HT-29 (cell line): ENCODE measurements at regions not wholly inside any gene's neighbourhood (a gene's known extent, or its start where the extent isn't known, plus 50 kb on each side); places are given as distances from the start of the nearest gene placed in this dataset.
A peak's percentile ranks its signal among the peaks of the same experiment; 100 is the strongest.

Experiments used
- DNase-seq: peaks from one replicate; pipeline ENCODE4 v3.0.0-alpha.2; 2015; ENCODE audit warnings: low spot score

DNA sequence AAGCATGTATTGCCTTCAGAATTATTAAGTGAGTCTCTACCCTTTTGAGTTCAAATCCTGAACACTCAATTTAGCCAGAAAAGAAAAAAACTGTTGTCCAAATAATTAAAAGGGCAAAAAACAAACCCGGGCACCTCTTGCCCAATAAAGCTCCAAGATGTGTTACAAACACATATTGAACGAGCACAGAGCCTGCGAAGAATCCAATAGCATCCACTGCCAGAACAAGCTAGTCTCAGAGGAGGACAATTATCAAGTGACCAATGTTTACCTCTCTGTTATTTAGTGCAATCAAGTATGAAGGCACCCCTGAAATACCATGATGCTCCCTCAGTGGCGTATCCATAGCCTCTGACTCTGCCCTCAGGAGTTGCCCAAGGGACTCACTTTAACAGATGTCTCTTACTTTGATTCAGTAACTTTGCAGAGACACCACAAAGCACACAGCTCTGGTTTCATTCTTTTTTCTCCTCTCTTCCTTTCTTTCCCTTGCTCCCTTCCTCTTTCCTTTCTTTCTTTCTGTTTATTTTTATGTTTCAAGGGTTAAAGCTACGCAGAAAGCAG, 93.5 kb upstream of the SPATS2L start:
- DNase-seq, result no peak

DNA sequence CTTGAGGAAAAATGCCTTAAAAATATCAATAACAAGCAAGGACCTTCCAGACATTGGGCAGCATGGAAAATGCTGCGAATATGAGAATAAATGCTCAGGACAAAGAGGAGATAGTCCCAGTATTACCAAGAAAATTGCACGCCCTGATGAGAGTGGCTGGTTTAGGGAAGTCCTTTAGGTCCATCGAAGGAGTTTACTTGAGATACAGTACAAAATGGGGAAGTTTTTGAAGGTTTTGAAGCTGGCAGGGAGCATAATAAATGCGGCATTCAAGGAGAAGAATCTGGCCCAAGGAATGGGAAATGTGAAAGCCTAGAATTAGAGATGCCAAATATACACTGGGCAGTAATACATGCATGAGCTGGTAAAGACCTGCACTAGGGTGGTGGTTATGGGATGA, 90.2 kb upstream of the SPATS2L start:
- DNase-seq, result no peak

DNA sequence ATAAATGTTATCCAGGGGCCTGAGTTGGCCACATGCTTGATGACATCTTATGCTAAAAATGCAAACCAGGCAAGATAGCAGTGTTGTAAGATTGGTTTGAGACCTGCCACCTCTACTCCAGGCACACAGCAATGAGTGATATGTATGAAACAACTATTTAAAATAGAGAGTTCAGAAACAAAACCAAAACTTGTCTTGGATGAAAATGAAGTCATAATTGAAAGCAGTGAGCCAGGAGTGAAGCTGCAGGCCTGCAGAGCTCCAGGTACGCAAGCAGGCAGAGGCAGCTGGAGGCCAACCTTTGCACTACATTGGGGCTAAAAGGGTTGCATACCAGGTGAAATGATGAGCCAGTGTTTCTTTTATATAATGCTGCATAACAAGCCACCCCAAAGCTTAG, 89.2 kb upstream of the SPATS2L start:
- DNase-seq, result no peak

DNA sequence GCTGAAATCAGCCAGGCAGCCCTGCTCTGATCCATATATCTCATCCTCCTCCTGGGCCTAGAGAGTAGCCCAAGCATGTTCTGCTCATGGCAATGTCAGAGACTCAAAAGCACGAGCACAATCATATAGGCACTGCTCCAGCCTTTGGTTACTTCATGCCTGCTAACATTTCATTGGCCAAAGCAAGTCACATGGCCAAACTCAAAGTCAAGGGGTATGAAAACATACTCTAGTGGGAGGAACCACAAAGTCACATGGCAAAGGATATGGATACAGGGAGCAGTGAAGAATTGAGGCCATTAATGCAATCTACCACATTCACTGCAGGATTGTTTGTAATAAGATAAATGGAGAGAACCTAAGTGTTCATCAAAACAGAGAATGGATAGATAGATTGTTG, 87.8 kb upstream of the SPATS2L start:
- no peak for DNase-seq

DNA sequence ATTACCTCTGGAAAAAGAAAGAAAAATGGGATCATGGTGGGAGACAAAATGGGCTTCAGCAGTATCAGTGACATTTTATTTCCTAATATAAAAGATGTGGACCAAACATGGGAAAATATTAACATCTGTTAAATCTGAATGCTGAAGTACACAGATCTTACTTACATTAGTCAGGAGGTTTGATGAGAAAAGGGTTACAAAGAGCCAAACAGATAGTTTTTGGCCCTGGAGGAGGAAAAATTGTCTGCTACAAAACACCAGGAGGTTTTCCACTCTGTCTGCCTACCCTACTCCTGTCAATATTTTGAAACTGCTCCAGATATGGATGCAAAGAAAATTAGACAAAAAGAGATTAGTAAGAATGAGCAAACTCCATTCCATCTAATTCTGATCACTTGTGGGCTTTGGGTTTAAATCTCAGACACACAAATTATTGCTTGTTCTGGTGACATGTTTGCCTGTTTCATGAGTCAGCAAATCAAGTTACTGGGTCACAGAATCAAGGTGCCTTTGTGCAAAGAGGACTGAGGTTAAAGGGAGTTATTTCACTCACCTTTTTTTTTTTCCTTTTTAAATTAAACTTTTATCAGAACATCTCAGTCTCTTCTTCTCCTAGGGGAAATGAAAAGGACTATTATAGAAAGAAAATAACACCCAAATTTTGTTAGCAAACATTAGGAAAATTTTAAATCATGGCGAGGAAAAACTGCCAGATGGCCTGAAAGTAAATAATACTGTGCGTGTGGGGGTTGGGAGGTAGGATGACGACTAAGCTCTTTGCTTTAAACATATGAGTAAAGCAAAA, 87.0 kb upstream of the SPATS2L start:
- DNase-seq, result no peak

DNA sequence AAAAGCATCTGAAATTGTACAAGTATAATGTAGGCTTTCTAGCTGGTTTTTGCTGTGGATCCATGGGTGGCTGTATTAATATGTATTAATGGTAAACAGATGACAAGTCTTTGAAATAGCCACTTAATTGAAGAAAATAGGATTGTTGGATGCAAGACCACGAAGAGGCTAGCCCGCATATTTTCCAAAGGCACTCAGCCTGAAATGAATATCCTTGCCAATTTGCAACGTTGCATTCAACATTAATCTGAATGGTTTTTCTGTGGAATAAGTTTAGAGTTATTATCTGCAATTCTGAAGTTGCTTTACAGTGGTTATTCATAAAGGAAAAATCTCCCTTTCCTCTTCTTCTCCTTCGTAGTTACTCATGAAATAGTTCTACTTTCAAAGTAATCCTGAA, 86.2 kb upstream of the SPATS2L start:
- DNase-seq, result no peak

DNA sequence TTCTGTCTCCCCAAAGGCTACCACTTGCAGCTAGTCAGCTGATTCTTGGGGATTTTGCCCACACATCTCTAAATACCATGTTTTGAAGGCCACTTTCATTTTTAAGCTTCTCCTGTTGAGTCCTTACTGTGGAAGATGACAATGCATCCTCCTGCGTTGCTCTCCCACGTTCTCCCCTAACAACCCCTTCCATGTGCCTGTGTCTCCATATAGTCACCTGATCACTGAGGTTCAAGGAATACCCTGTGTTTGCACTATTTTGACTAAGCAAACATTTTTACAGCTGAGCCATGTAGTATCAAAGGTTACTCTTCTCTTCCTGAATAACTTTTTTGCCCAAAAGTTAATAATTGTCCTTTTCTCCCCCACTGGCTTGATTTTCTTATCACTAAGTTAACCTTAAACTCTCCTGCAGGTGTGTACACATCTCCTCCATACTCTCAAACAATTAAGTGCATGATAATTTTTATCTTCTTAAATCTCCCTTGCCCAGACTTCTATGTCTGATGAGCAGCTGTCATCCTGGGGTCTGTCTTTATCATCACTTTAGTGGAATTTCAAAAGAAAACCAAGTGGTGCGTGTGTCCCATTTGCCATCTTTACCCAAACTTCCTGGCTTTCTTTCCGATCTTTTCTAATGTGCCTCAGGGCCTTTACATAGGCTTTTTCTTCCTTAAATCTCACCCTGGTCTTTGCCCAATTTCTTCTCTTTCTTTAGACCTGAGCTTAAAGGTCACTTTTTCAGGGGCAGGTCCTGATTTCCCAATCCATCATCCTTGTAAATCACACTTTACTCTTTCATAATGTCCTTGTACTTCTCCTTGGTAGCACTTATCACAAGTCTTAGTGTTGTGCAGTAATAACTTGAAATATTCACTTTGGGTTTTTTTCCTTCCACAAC, 85.2 kb upstream of the SPATS2L start:
- DNase-seq, result peak; percentile 42

DNA sequence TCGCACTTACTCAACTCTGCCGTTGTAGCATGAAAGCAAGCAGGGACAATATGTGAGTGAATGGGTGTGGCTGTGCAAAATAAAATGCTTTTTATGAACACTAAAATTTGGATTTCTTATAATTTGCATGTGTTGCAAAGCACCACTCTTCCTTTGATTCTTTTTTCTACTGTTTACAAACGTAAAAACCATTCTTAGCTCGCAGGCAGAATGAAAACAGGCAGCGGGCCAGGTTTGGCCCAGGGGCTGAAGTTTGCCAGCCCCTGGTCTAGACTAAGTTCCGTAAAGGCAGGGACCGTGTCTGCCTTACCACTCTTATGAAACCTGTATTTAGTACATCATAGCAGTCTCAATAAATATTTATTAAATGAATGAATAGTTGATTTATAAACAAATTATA, 83.7 kb upstream of the SPATS2L start:
- no peak for DNase-seq

DNA sequence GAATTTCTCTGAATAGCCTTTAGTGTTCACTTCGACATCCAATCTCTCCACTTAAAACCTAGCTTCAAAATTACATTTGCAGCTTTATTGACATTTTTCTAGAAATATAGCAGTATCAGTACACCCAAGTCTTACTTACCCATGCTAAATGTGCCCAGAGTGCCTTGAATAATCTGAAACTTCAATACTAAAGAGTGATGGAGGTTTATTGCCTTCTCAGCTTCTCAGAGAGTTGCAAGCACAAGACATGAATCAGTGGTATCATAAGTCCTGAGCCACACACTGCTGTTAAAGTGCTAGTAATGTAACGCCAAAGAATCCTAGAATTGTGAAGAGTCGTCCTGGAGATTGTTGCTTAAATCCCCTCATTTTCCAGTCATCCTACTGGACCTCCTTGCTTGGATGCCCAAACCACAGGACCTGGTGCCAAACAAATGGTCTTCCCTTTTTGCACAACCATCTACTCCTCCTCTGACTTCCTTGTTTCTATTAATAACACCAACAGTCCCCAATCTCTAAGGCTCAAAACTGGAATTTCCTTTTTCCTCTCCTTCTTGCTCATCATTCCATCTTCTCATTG, 83.2 kb upstream of the SPATS2L start:
- DNase-seq, result no peak

DNA sequence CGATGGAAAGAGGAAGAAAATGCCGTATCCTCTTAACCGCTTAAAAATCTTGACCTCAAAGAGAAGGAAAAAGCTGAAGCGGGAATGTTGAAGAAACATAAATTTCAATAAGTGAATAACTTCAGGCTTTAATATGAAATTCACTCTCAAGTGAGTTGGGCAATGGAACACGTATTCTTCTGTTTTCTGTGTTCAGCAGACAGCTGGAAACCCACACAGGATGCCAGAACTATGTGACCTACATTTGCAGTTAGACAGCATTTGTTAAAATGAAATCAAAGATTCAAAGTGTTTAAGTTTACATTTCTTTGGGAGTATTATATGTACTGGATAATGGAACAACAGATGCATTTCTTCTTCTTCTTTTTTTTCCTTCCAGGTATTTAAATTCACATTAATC, 80.5 kb upstream of the SPATS2L start:
- DNase-seq, result no peak

DNA sequence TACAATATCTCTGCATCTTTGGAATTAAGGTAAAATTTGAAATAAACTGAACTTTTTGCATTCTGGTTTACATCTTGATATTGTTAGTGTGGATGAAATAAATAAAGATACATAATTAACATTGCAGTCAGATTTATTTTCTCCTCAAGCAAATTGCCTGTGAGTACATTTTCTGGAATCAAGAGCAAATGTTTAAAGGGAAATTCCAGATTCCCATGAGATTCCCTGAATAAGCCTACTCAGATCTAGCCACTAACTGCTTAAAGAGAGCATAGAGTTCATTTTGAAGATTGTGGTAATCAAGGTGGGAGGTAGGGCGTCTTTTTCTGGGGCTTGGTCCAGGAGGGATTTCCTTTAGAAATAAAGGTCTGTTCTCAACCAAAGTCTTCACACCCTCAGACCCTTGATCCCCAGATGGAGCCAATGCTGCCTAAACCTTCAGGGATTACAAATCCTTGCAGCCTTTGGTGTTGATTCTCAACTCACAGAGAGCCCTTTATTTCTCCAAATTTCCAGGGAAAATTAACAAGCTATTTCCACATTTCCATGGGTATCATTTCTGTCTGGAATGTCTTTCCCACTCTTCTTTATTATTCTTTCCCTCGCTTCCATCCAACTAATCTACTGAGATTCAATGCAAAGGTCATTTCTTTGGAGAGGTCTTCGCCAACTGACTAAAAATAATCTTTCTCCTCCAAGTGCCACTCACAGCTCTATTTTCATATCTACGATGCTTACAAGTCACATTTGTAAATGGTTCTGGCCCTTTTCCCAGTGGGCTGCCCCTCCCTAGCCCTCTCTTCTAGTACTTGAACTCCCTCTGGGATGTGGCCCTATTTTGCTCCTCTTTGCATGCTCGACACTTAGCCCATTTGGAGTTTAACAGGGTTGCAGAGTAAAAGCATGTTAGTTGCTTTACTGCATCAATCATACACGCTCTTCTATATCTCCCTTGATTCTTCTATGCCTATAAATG, 79.8 kb upstream of the SPATS2L start:
- DNase-seq, result no peak

DNA sequence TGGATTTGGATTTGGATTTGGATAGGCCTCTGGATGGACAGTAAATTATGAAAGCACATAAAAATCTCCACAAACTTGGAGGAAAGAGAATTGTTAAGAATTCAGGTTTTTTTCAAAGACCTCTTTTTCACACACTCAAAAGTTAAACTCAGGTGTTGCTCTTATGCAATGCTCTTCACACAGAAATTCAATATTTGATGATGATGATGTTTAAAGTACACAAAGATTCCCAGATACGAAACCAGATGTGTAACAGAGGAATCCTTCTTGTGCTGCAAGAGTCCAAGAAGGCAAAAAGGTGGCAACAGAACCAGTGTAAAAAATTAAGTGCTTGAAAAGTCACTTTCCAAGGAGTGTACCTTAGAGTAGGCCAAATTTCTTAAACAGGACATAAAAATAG, 75.8 kb upstream of the SPATS2L start:
- no peak for DNase-seq

DNA sequence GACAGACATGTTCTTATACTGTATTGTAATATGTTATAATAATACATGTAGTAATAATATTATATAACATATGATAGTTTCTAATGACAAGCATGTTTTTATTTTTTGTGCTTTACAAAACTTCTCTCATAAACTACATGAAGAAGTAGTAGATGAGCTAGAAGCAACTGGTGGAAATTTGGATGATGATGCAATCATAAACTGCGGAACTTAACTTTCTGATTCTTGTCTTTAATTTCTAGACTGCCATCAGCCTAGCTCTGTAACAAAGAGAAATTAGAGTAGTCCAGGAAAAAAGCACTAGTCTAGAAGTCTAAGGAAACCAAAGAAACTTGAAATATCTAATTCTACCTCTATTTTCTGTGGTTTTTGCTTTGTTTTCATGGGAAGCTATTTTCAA, 71.0 kb upstream of the SPATS2L start:
- DNase-seq, result no peak

DNA sequence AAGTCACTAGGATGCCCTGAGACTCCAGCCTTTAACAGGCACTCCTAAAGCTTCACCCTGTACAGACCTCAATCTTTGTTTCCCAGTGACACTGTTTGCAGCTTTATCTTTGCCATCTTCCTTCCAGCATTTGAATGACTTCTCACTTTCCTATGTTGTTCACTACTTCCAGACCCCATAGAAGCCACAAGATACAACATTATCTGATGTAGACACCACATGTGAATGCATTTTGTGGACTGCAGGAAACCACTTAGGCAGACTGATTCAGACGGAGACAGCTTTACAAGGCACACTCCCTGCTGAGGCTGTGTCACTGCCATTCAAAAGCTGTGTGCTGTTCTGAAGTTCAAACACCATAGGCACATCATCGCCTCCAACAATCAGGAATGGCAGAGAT, 67.3 kb upstream of the SPATS2L start:
- DNase-seq, result no peak

DNA sequence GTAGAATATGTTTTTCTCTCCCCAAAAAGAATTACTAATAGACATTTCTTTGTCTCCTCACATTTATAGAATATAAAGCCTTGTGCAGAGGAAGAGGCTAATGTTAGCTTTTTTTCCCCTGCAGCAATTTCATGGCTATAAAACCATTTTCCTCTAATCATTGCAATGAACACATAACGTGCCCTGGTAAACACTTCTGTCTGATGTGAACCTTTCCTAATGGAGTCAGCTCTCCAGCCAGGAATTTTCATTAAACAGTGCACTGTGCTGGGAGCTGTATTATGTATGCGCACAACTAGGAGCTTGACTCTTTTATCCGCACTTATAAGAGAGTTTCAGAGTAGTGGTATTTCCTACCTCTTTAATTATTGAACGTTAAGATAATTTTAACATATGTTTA, 63.9 kb upstream of the SPATS2L start:
- DNase-seq, result no peak

DNA sequence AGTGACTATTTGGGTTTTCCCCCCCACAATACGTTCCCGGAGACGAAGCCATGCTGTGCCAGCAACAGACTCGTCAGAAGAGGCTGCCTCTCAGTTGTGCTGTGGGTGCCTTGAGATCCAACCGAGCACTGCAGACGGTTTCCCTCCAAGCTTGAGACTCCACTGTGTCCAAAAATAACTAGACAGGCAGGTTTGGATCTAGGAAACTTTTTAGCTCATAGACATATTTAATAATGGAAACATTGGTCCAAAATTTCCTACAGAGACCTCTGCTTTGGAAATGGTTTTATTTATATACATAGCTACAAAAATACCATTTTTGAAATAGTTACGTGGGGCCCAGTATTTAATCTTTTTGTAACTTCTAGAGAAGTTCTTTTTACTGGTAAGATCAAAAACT, 63.1 kb upstream of the SPATS2L start:
- DNase-seq, result no peak

DNA sequence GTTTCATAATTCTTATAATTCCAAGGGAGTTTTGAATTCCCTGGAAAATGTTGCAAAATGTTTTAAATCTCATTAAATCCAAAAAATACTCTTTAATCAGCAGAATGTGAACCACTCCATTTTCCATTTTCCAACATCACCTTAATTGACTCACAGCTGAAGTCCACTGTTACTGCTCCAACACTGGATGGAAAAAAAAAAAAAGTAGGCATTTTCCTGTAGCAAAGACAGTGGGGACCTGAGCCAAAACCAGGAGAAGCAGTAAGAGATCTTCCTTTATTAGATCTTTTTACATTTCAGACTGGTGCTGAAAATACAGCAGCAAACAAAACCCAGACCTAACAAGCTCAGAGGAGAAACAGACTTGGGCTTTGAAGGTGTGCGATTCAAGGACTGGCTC, 62.4 kb upstream of the SPATS2L start:
- no peak for DNase-seq

DNA sequence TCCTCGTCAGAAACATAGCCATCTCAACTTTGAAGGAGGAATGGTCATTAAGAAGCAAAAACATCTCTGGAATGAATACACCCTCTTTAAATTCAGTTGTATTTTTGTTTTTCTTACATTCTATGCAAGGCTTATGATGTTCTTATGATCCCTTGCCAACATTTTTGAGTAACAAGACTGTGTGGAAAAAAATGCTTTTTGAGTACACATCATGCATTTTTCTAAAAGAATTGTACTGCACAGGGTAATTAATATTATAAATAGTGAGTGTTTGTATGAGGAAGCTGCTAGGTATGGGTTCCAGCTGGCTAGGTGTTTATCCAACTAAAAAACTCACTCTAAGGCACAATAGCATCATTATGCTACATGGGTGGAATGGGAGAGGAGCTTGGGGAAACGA, 59.0 kb upstream of the SPATS2L start:
- no peak for DNase-seq

DNA sequence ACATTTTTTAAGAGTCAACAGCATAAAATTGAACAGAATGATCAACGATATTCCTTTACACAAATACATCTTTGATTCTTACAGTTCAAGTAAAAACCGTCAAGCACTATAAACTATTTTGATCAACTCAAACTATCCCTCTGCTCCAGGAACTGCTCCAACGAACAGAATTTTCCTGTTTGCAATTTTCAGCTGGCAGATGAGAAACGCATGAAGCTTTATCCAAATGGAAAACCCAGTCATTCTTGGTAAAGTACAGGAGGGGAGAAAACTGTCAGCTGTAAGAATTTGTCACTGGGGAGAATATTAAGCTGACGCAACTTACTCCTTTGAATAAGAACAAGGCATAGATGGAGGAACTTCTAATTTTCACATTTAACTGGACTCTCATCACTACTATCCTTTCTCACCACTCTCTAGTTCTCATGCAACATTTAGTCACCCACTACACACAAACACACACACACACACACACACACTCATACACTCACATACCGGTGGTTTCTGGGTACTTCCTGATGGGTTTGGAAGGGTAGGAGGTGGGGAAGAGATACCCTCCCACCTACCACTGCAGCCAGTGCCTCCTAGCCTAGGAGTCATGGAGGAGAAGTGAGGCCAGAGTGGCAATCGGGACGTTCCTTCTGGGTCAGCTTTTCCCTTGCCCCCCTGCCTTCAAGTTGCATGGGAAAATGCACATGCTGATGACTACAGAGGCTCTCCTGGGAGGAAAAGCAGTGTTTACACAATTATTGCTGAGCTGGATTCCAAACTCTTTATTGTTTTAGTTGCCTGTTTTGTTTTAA, 54.0 kb upstream of the SPATS2L start:
- DNase-seq, result no peak

DNA sequence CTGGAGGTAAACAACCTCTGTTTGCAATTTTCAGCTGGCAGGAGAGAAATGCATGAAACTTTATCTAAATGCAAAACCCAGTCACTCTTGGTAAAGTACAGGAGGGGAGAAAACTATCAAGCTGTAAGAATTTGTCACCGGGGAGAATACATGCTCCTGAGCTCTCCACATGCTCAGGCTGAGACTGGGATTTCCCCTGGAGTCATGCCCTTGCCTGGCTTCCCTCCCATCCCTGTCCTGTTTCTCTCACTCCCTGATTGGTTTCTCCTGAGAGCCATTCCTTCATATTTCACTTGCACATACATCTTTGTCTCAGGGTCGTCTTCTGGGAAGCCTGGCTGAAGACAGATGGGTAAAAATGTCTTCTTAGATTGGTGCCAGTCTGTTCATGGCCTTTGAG, 52.9 kb upstream of the SPATS2L start:
- DNase-seq, result no peak
